MM.1S (cell line): ENCODE measurements at regions not wholly inside any gene's neighbourhood (a gene's known extent, or its start where the extent isn't known, plus 50 kb on each side); places are given as distances from the start of the nearest gene placed in this dataset.

Experiments
- CTCF ChIP-seq: fragments of 300-600 bp; sonication (generic); IDR thresholded peaks from 2 replicates; pipeline ENCODE4 v1.5.1; 2016; ENCODE audit warnings: antibody characterized with exemption, low read length, mixed read lengths
- EZH2 ChIP-seq: fragments of 300-600 bp; sonication (generic); optimal IDR thresholded peaks from 2 replicates; pipeline ENCODE3; 2017; ENCODE audit warnings: low read depth, mild to moderate bottlenecking, antibody characterized with exemption, low read length, mixed read lengths
- EZH2phosphoT487 ChIP-seq: fragments of 300-600 bp; sonication (generic); IDR thresholded peaks from 2 replicates; pipeline ENCODE4 v1.6.1; 2018; ENCODE audit warnings: antibody characterized with exemption, low read length

GRCh38 chr10:4257939-4258465, 473.0 kb upstream of the KLF6 start:
- no peak for TF ChIP-seq CTCF
- TF ChIP-seq EZH2, result no peak
- TF ChIP-seq EZH2phosphoT487, result no peak
